Activated T-cell treated with anti-CD3 and anti-CD28 coated beads, Interleukin-2, amount 50 U/mL, for 24 hours (primary cell): ENCODE measurements at regions not wholly inside any gene's neighbourhood (a gene's known extent, or its start where the extent isn't known, plus 50 kb on each side); places are given as distances from the start of the nearest gene placed in this dataset.
A peak's percentile ranks its signal among the peaks of the same experiment; 100 is the strongest.
"Not testable (repeated sequence)": the region's sequence is repeated elsewhere in the genome, so short reads cannot be mapped to it uniquely, and the experiment has no call there.

Experiments
- DNase-seq: peaks from one replicate; pipeline ENCODE4 v3.0.0-alpha.2; 2020
- H3K27ac Mint-ChIP-seq: 2 replicates; pipeline ENCODE4 v1.8.0; 2020; ENCODE audit warnings: mild to moderate bottlenecking, mixed read lengths
- H3K27me3 Mint-ChIP-seq: 2 replicates; pipeline ENCODE4 v1.8.0; 2020; ENCODE audit warnings: mixed read lengths
- H3K36me3 Mint-ChIP-seq: 2 replicates; pipeline ENCODE4 v1.8.0; 2020; ENCODE audit warnings: low read depth, mixed read lengths
- H3K4me1 Mint-ChIP-seq: 2 replicates; pipeline ENCODE4 v1.8.0; 2020; ENCODE audit warnings: low read depth, mixed read lengths
- H3K4me3 Mint-ChIP-seq: 2 replicates; pipeline ENCODE4 v1.8.0; 2020; ENCODE audit warnings: mild to moderate bottlenecking, moderate library complexity, mixed read lengths
- H3K9me3 Mint-ChIP-seq: 2 replicates; pipeline ENCODE4 v1.8.0; 2020; ENCODE audit warnings: mixed read lengths

DNA sequence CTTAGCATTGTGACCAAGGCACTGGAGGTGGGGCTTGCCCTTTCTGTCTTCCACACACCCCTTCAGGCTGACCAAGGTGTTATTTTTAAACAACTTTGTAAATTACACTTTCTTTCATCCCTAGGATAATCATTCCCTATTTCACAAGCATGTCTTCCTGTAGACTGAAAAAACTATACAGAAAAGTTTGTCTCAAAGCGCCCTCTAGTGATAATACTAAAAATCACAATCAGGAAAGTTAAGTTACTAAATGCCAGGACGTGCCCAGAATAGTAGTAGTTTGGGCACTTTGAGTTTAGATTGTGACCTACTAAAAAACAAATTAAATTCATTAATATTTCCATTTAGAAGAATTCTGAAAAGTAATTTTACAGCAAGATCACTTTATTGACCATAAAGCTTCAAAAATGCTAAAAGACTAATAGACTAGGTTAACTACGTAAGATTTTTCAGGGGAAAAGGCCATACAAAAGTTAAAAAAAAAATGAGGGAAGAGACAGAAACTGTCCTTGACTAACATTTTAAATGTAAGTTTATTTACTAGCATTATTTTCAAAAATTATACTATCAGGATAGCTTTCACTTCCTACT lies 123.3 kb upstream of the DUSP22 start:
- Mint-ChIP-seq H3K27ac (no peak overlapping the region), H3K4me3 (no peak overlapping the region), H3K27me3 (peaks cover 2% of the 10 kb centered on the region), H3K9me3 (peaks cover 6% of the 10 kb centered on the region), H3K36me3 (no peaks in the 10 kb centered on the region), H3K4me1 (peaks cover 2% of the 10 kb centered on the region)
- DNase-seq: no peak

DNA sequence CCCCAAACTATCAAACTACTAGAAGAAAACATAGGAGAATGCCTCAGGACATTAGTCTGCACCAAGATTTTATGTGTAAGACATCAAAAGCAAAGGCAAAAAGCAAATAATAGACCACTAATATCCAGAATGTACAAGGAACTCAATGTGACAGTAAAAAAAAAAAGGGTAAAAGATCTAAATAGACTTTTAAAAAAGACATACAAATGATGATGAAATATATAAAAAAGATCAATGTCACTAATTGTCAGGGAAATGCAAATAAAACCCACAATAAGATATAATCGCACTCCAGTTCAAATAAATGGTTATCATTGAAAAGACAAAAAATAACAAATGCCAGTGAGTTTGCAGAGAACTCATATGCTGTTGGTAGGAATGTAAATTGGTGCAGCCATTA lies 118.3 kb upstream of the DUSP22 start:
- Mint-ChIP-seq H3K36me3 (no peaks in the 10 kb centered on the region), H3K4me3 (no peak overlapping the region), H3K27ac (no peak overlapping the region)

DNA sequence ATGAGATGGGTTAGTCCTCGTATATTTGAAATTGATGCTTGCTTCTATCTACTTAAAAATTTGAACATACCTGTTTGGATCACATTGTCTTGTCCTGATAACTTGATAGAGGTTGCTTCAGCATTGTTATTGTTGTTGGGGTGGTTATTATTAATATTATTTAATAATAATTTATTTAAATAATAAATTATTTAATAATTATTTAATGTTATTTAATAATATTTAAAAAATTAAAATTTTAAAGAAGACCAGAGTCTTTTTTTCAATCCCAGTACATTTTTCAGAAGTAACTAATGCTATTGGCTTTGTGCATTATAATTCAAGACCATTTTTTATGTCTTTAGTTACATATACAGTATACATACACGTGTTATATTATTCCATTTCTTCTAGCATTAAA lies 116.6 kb upstream of the DUSP22 start:
- Mint-ChIP-seq H3K36me3 (no peaks in the 10 kb centered on the region), H3K4me1 (peaks cover 10% of the 10 kb centered on the region), H3K27me3 (peaks cover 15% of the 10 kb centered on the region)

More for the DNA sequence above, 118.3 kb upstream of the DUSP22 start:
- H3K4me1 Mint-ChIP-seq: peaks cover 2% of the 10 kb centered on the region
- no peak for DNase-seq
- peaks cover 11% of the 10 kb centered on the region for H3K27me3 Mint-ChIP-seq
- H3K9me3 Mint-ChIP-seq: peaks cover 6% of the 10 kb centered on the region

DNA sequence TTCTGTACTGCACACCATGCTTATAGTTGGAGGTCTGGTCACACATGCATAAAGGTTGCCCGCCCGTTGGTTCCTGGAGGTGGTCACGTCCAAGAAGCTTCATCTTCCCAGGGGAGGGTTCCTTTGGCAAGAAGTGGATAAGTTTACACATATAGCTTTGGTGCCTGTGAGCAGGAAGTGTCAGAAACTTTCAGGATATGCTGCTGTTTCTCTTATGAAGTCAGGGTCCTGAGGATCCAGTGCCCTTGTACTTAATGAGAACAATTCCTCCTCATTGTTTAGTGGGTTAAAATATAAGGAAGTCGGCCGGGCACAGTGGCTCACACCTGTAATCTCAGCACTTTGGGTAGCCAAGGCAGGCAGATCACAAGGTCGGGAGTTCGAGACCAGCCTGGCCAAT lies 115.5 kb upstream of the DUSP22 start:
- H3K4me1 Mint-ChIP-seq: peaks cover 20% of the 10 kb centered on the region
- H3K36me3 Mint-ChIP-seq: no peaks in the 10 kb centered on the region
- peaks cover 19% of the 10 kb centered on the region for H3K27me3 Mint-ChIP-seq
- no peak overlapping the region for H3K4me3 Mint-ChIP-seq
- DNase-seq: no peak
- H3K27ac Mint-ChIP-seq: no peak overlapping the region
- H3K9me3 Mint-ChIP-seq: peaks cover 6% of the 10 kb centered on the region

More for the DNA sequence above, 116.6 kb upstream of the DUSP22 start:
- Mint-ChIP-seq H3K9me3 (peaks cover 6% of the 10 kb centered on the region), H3K4me3 (no peak overlapping the region), H3K27ac (no peak overlapping the region)
- DNase-seq: no peak

DNA sequence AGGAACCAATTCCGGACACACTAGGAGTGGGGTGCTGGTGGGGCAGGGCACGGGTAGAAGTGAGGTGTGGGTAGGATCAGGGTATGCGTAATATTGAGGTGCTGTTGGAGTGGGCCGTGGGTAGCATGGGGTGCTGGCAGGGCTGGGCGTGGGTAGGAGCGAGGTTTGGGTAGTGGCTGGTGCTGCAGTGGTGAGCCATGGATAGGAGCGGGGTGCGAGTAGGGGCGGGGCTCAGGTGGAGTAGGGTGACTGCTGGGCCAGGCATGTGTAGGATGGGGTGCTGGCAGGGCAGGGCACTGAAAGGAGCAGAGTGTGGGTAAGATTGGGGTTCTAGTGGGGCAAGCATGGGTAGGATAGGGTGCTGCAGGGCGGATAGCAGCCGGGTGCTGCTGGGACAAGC lies 114.2 kb upstream of the DUSP22 start:
- DNase-seq: no peak
- Mint-ChIP-seq H3K4me3 (no peak overlapping the region), H3K27ac (no peak overlapping the region), H3K27me3 (peaks cover 19% of the 10 kb centered on the region), H3K36me3 (no peaks in the 10 kb centered on the region), H3K9me3 (peaks cover 1% of the 10 kb centered on the region), H3K4me1 (peaks cover 26% of the 10 kb centered on the region)

DNA sequence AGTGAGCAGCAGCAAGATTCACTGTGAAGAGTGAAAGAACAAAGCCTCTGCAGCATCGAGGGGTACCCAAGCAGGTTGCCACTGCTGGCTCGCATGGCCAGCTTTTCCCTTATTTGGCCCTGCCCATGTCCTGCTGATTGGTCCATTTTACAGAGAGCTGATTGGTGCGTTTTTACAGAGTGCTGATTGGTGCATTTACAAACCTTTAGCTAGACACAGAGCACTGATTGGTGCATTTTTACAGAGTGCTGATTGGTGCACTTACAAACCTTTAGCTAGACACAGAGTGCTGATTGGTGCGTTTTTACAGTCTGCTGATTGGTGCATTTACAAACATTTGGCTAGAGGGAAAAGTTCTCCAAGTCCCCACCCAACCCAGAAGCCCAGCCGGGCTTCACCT lies 113.4 kb upstream of the DUSP22 start:
- not testable (repeated sequence) for H3K27ac Mint-ChIP-seq
- peaks cover 19% of the 10 kb centered on the region for H3K27me3 Mint-ChIP-seq

DNA sequence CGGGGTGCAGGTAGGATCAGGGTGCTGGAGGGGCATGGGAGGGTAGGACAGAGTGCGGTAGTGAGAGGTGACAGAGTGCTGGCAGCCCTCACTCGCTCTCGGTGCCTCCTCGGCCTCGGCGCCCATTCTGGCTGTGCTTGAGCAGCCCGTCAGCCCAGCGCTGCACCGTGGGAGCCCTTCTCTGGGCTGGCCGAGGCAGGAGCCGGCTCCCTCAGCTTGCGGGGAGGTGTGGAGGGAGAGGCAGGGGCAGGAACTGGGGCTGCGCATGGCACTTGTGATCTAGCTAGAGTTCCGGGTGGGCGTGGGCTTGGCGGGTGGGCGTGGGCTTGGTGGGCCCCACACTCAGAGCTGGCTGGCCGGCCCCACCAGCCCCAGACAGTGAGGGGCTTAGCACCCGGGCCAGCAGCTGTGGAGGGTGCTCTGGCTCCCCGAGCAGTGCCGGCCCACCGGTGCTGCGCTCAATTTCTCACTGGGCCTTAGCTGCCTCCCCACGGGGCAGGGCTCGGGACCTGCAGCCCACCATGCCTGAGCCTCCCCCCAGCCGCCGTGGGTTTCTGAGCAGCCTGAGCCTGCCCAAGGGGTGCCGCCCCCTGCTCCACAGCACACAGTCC lies 112.8 kb upstream of the DUSP22 start:
- no peak overlapping the region for H3K4me3 Mint-ChIP-seq
- no peak for DNase-seq
- no peaks in the 10 kb centered on the region for H3K36me3 Mint-ChIP-seq
- H3K9me3 Mint-ChIP-seq: no peaks in the 10 kb centered on the region
- H3K4me1 Mint-ChIP-seq: peaks cover 36% of the 10 kb centered on the region
- H3K27ac Mint-ChIP-seq: no peak overlapping the region
- peaks cover 19% of the 10 kb centered on the region for H3K27me3 Mint-ChIP-seq

More for the DNA sequence above, 113.4 kb upstream of the DUSP22 start:
- H3K4me1 Mint-ChIP-seq: peaks cover 31% of the 10 kb centered on the region
- H3K9me3 Mint-ChIP-seq, H3K4me3 Mint-ChIP-seq, DNase-seq, H3K36me3 Mint-ChIP-seq: not testable (repeated sequence)

DNA sequence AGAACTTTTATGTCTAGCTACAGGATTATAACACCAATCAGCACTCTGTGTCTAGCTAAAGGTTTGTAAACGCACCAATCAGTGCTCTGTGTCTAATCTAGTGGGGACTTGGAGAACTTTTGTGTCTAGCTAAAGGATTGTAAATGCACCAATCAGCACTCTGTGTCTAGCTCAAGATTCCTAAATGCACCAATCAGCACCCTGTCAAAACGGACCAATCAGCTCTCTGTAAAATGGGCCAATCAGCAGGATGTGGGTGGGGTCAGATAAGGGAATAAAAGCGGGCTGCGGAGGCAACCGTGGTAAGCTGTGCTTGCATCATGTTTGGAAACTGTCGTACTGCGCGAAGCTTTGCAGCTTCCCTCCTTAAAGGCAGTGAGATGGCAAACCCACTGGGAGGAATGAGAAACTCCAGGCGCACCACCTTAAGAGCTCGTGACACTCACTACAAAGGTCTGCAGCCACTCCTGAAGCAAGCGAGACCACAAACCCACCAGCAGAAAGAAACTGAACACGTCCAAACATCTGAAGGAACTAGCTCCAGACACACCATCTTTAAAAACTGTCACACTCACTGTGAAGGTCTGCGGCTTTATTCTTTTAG lies 112.1 kb upstream of the DUSP22 start:
- H3K9me3 Mint-ChIP-seq, DNase-seq, H3K27ac Mint-ChIP-seq, H3K36me3 Mint-ChIP-seq: not testable (repeated sequence)
- H3K27me3 Mint-ChIP-seq: peaks cover 19% of the 10 kb centered on the region
- peaks cover 36% of the 10 kb centered on the region for H3K4me1 Mint-ChIP-seq
- peak overlapping the region; percentile 37 for H3K4me3 Mint-ChIP-seq

DNA sequence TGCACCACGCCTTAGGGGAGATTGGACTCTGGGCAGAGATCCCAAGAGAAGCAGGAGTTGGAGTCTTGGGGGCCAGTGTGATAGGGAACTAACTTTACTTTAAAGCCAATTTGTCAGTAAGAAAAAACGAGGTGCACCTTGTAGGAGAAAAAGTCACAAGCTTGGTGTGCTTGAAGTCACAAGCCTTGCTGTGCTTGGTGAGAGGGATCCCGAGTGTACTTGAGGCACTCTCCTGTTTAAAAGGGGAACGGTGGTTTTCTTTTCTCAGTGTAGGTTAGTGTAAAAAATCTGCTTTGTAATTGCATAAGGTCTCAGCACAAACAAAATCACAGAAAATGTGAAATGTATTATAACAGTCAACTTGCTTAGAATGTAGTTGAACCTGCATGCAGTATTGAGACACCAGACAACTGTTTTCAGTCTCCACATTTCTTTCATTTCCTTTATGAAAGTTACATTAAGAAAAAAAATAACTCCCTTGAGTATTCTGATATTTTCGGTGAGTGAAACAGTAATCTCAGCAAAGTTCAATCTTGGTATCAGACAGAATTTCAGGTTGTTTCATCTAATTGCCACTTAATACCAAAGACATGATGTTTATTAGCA lies 111.1 kb upstream of the DUSP22 start:
- DNase-seq: no peak
- H3K4me1 Mint-ChIP-seq: peaks cover 36% of the 10 kb centered on the region
- no peak overlapping the region for H3K27ac Mint-ChIP-seq
- no peaks in the 10 kb centered on the region for H3K9me3 Mint-ChIP-seq
- H3K36me3 Mint-ChIP-seq: no peaks in the 10 kb centered on the region
- peak overlapping the region; percentile 37 for H3K4me3 Mint-ChIP-seq
- peaks cover 19% of the 10 kb centered on the region for H3K27me3 Mint-ChIP-seq

DNA sequence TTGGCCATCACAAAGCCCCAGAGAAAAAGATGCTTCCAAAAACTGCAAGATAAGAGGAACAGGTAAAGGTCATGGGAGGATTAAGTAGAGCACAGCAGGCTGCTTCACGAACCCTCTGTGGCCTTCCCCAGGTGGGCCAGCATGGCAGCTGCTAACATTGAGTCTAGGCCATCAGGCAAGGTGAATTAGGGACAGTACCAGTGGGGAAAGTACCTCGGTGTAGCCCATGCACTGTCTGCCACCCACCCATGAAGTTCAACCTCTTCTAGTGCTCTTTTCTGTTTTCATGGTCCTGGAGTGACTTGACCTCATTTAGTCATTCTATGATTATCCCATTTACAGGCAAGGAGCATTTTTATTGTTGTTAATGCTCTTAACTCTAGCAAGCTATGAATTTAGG lies 108.6 kb upstream of the DUSP22 start:
- no peak overlapping the region for H3K27ac Mint-ChIP-seq
- H3K4me1 Mint-ChIP-seq: peaks cover 41% of the 10 kb centered on the region
- H3K36me3 Mint-ChIP-seq: no peaks in the 10 kb centered on the region
- H3K4me3 Mint-ChIP-seq: no peak overlapping the region
- H3K27me3 Mint-ChIP-seq: peaks cover 13% of the 10 kb centered on the region
- DNase-seq: no peak
- H3K9me3 Mint-ChIP-seq: no peaks in the 10 kb centered on the region

DNA sequence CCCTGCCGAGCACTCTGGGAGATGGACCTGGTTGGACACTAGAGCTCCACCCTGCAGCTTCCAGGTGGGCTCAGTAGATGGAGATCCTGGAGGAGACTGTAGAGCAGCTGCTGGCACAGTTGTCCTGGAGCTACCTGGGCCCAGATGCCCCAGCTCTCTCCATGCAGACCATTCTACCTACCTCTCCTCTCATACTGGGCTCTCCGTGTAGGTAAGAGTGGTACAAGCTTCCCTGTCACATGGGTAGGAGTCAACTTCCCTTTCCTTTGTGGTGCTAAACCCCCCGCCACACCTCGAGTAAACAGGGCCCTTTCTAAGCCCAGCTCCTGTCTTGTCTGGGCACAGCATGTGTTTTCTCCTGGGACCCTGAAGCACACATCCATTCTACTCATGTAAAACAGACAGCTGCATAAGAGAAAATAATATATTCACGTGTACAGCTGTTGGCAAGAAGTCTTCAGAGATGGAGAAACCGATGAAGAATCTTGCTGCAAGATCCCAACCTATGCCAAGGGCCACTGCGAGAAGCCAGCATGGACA lies 108.1 kb upstream of the DUSP22 start:
- Mint-ChIP-seq H3K9me3 (no peaks in the 10 kb centered on the region), H3K36me3 (no peaks in the 10 kb centered on the region), H3K27ac (no peak overlapping the region), H3K4me1 (peaks cover 47% of the 10 kb centered on the region), H3K27me3 (peaks cover 11% of the 10 kb centered on the region), H3K4me3 (no peak overlapping the region)
- DNase-seq: no peak

DNA sequence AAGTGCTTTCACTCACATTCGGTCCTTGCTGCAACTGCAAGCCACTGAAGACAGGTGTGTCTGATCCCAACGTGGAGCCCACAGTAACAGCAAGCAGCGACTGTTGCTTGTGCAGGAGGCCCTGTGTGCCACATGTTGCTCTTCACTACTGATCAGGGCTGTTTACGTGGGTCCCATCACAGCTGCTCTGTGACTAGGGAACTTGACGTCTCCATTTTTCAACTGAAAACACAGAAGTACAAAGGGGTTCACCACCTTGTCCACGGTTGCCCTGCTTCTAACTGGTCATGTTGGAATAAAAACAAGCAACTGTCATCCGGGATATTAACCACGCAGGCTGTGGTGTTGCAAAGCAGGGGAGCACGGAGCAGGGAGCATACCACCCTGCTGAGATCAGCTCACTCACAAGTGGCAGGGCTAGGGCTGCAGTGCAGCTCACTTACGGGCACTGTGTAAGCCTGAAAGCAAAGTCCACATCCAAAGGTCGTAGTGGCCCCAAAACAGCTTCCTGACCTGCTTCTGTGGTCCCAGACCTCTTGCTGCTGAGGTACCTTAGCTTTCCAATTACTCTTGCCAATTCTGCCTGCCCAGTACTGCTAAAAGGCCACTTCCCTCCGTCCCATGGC lies 105.8 kb upstream of the DUSP22 start:
- Mint-ChIP-seq H3K9me3 (no peaks in the 10 kb centered on the region), H3K4me3 (no peak overlapping the region), H3K27ac (no peak overlapping the region), H3K4me1 (peaks cover 54% of the 10 kb centered on the region), H3K27me3 (no peaks in the 10 kb centered on the region), H3K36me3 (no peaks in the 10 kb centered on the region)
- no peak for DNase-seq

DNA sequence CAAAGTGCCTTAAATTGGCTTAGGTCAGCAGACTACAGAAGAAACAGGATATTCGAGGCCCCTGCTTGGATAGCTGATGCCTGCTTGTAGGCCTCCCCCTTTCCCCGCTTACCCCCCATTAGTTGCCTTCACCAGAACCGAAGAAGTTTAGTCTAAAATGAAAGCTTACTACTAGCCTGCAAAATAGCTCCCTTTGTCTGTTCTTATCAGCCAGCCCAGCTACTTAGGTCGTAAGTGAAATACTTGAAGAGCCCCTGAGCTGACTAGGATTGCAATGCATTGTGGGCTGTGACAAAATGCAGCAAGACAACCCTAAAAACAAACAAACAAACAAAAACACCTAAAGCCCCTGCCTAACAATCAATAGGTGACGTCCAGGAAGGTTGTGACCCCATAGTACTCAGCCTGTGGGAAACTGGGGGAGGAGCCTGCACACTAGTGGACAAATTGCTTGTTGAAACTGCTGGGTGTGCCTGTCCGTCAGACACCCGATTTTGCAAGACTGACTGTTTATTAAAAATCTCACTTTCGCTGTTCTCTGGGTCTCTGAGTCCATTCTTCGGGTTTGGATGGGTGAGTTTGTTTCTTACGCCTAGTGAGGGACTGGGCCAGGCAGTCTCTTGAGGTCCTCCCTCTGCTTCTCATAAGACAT lies 105.0 kb upstream of the DUSP22 start:
- H3K4me3 Mint-ChIP-seq: no peak overlapping the region
- no peaks in the 10 kb centered on the region for H3K9me3 Mint-ChIP-seq
- no peak overlapping the region for H3K27ac Mint-ChIP-seq

More for the DNA sequence above, 105.0 kb upstream of the DUSP22 start:
- Mint-ChIP-seq H3K36me3 (no peaks in the 10 kb centered on the region), H3K27me3 (no peaks in the 10 kb centered on the region), H3K4me1 (peaks cover 57% of the 10 kb centered on the region)
- no peak for DNase-seq
